Hippocampal formation (tissue), 2 donors: ENCODE measurements at regions not wholly inside any gene's neighbourhood (a gene's known extent, or its start where the extent isn't known, plus 50 kb on each side); places are given as distances from the start of the nearest gene placed in this dataset.

Experiments used
- DNase-seq, 2 donors: peaks; one replicate each; lab custom pipeline; 2025; lab: John Stamatoyannopoulos, UW

DNA sequence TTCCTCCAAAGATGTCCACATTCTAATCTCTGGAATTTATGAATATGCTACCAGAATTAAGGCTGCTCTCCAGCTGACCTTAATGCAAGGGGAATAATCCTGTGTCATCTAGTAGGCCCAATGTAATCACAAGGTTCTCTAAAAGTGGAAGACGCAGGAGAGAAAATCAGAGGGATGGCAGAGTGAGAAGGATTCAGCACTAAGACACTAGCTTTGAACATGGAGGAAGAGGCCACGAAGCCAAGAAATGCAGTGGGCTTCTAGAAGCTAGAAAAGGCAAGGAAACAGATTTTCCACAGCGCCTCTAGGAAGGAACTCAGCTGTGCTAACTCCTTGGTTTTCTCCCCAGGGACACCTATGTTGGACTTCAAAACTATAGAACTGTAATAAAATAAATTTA, 240.7 kb upstream of the TRAM1L1 start:
- no peak for DNase-seq

DNA sequence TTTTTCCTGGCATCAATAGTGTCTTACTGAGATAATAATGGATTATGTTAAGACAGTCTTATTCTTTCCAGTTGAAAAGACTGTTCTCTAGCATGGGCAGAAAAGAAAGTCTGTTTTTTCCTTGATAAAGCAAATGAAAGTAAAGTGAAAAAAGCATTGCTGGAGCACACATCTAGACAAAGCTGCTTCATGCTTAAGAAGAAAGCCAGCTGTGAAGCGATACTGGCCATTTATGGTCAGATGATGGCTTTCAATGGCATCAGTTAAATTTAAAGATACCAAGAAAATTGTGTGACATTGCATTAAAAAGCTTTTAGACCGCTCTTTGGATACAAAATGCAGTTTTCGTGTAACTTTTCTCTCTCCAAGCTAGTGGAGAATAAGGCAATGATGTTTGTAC, 242.1 kb upstream of the TRAM1L1 start:
- no peak for DNase-seq

DNA sequence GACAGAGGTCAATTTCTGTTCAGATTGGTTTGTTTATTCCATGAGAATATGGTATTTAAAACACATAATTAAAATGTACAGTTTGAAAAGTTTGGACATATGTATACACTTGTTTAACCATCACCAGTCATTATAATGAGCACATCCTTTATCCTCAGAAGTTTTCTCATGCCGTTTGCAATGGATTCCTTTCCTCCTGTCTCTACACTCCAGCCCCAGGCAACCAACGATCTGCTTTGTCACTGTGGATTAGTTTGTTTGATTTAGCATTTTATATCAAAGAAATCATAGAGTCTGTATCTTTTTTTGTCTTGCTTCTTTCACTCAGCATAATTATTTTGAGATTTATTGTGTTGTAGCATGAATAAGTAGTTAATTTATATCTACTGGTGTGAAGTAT, 243.0 kb upstream of the TRAM1L1 start:
- DNase-seq = no peak

DNA sequence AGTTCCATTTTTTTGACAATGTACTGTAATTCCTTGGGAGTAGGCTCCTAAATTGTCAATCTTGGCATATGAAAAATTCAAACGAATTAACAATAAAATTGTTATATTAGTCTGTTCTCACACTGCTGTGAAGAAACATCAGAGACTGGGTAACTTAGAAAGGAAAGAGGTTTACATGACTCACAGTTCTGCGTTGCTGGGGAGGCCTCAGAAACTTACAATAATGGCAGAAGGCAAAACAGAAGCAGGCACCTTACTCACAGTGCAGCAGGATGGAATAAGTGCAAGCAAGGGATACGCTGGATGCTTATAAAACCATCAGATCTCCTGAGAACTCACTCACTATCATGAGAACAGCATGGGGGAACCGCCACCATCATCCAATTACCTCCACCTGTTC, 246.4 kb upstream of the TRAM1L1 start:
- DNase-seq = no peak

DNA sequence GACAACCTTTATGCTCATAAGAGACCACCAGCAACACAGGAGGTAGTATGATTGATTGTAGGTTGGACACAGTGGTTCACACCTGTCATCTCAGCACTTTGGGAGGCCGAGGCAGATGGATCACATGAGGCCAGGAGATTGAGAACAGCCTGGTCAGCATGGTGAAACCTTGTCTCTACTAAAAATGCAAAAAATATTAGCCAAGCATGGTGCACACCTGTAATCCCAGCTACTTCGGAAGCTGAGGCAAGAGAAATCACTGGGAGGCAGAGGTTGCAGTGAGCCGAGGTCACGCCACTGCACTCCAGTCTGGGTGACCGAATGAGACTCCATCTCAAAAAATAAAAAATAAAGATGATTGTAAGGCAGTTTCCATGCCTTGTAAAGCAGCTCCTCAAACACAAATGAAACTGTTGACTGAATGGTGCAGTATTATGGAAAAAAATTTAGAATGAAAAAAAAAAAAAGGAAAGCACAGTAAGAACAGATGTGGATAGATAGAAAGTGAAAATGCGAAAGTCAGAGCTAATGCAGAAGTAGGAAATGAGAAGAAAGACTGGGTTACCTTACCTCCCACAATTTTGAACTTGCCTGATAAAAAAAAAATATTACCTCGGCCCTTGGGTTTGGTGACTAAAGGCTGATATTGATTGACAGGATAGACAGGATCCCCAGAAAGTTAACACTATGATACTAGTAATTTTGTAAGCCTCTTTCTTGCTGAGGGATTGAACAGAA, 249.2 kb upstream of the TRAM1L1 start:
- no peak for DNase-seq

DNA sequence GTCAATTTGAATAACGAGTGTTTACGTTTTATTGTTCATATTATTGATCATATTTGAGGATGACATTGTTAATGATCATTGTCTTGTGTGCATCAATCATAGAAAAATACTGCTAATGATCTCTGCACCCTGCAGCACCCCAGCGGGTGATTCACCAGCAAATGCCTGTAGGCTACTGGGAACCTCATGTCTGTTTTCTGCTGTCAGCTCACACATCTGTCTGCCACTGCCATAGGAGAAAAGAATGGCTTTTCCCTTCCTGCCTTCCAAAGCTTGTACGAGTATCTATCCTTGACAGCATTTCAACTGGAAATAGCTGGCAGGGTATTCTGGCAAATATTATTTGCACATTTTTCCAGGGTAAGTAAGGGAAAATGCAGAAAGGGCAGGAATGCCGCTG, 272.1 kb upstream of the TRAM1L1 start:
- DNase-seq = no peak

DNA sequence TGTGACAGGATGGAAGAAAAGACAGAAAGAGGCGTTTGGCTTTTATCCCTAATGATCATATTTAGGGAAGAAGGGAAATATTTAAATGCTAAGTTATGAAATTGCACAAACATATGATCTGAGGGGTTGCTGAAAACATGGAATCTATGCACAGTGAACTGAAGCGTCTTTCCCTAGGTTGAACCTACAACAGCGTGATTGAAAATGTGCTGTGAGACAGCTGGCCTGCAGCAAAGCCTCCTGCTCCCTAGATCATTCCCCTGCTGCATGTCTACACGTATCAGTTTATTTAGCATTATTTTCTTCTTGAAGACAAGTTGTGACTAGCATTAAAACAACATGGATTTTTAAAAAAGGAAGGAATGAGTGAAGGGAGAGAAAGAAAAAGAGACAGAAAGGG, 272.5 kb upstream of the TRAM1L1 start:
- DNase-seq = no peak

DNA sequence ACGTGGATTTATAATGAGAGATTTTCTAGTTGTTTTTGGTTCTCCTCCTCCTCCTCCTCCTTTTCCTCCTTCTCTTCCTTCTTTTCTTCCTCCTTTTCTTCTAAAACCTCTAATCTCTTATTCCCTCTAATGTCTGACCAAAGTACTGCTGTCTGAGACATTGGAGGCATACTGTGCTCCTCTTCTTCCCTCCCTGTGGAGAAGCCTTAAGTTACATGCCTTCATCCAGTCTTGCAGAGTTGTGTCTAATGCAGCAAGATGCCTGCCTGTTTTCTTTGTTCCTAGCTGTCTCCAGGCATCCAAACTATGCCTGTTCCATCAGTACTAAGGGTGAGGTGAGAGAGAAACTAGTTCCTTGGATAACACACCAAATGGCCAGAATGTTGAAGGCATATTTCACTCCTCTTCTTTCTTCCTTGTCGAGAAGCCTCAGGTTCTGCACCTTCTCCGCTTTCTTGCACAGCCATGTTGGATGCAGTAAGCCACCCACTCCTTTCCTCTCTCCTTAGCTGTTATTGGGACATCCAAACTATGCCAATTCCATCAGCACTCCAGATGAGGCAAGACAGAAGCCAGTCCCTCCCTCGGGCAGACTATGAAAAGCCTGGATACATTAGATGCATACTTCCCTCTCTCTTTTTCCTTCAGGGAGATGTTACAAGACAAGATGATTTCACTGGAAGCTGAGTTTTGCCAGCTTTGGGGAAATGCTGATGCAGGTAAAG, 285.7 kb upstream of the TRAM1L1 start:
- no peak for DNase-seq

DNA sequence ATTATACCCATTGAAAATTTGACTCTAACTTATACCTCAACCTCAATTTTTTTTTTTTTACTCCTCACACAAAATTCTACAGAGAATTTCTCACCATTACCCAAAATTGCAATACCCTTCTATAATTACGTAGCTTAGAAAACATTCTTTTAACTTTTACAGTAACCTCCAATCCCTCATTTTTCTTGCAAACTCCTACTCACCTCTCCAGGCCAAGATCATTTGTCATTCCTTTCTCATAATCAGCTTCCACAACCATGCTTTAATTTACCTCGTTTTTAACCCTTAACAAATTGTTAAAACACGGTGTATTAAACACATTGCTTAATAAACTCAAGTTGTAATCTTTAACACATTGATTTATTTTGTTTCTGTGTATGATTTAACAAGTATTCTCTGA, 289.7 kb upstream of the TRAM1L1 start:
- no peak for DNase-seq

DNA sequence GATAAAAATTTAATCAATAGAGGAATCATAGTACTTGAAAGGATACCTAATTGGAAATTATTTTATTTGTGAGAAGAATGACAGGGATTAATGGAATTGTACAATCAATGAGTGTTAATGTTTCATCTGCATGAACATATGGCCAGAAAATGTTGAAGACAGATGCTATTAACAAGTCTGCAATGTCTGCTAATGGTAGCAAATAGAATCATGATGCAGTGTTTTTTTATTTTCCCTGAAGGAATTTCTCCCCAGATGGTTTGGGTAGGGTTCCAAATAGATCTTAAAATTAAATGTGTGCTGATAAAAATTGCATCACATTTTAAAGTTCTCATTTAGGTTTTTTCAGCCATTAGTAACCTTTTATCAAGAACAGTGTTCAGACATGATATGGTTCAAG, 291.3 kb upstream of the TRAM1L1 start:
- no peak for DNase-seq

DNA sequence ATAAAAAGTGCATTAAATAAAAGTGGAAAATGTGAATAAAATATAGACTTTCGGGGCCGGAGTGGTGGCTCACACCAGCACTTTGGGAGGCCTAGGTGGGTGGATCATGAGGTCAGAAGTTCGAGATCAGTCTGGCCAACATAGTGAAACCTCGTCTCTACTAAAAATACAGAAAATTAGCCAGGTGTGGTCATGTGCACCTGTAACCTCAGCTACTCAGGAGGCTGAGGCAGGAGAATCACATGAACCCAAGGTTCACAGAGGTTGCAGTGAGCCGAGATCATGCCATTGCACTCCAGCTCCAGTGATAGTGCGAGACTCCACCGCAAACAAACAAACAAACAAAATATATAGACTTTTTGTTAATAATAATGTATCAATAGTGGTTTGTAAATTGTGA, 293.6 kb upstream of the TRAM1L1 start:
- no peak for DNase-seq

DNA sequence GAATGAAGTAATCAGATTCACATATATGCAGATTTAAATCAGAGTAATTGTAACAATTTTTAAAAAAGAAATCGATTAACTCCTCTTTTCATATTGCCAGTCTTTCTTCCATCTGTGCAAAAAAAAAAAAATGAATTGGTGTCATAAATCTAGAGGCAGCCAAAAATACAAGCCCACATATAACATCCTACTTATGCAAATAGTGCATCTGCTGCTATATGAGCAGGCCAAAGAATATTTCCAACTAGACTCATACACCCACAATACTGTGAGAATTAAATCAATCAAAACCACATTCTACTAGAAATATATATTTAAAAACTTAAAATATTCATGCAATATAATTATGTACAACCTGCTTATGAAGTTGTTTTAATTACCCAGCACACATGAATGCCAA, 298.1 kb upstream of the TRAM1L1 start:
- peak in 1 of 2 donors; percentile 21 for DNase-seq

DNA sequence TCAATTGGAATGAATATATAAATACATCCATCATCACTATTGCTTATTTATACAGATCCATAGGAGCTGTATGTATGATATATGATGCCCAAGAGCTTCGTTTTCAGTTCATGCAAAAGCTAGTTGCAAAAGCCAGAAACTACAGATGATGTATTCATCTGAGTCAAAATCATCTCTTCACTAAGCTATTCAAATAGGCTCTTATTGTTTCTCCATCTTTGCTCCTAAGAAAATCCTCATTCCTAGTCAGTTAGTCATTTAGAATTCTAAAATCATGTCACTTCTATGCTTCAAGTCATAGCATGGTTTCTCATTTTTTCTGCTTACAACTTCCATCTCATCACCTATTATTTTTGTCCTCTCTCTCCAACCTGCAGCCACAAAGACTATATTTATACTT, 300.1 kb upstream of the TRAM1L1 start:
- no peak for DNase-seq

DNA sequence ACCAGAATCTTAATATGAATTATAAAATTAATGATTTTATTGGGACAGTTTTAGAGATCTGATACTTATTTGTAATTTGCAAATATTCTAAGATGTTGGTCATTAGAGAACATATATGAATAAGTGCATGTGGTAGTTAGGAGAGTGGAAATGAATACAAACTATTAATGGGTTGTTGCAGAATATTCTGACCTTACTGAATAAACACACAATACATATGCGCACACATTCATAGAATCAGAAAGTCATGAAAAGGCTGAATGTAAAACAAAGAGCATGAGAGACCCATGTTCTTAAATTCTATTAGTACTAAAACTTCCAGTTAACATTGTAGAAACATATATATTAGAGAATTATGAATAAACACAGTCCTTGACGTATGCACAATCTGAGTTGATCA, 301.7 kb upstream of the TRAM1L1 start:
- no peak for DNase-seq

DNA sequence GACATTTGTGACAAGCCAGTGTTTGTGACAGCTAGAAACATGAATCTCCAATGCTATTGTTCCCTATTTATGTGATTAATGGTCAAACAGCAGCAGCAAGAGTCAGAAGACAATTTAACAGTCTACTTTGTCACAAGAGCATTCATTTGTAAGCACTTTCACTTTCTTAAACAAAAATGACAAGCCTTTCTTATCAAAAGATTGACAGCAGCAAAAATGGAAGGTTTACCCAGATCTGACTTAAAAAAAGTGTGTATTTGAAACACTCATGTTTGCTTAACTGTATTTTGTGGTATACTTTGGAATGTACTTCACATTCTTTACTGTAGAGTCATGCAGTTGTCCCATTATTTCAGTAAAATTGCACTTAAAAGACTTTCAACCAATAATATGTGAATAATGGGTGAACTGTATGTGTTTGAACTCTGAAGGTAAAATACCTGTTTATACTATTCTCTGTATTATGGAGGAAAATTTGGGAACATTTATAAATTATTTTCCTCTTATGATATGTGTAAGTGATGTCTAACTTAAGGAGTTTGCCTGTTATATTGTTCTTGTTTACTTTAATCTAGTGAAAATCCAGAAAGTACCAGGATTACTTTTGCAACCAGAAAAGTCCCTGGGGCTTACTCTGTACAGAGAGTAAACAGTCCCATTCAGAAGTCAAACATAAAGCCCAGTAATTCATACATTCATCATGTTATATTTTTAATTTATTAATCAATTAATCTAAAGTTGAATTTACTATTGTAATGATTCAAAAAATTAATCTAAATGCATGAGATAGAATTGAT, 314.9 kb upstream of the TRAM1L1 start:
- DNase-seq = no peak

DNA sequence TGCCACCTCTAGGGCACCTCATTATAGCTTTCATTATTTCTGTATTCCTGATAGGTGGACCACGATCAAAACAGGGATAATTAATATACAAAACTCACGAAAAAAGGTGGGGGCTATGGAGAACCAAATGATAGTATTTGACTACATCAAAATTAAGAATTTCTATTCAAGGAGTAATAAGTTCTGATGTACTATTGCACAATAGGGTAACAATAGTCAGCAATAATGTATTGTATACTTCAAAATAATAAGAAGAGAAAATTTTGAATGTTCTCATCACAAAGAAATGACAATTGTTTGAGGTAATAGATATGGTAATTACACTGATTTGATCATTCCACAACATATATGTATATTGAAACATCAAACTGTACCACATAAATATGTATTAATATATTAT, 327.3 kb upstream of the TRAM1L1 start:
- no peak for DNase-seq

DNA sequence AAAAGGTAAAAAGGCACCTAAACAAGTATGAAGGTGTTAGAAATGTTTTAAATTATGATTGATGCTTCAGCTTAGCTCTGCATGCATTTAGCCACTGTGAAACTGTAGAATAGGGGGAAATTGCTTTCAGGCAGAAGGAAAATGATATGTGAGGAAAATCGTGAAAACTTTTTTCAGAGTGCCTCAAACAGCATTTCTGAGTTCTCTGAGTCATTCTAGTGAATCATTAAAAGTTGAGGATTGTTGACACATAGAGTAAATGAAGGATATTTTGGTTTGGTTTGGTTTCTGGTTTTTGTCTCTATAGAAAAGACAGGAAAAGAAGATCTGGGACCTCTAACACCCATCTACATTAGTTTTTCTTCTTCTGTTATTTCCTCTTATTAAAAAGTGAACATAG, 332.5 kb upstream of the TRAM1L1 start:
- no peak for DNase-seq

DNA sequence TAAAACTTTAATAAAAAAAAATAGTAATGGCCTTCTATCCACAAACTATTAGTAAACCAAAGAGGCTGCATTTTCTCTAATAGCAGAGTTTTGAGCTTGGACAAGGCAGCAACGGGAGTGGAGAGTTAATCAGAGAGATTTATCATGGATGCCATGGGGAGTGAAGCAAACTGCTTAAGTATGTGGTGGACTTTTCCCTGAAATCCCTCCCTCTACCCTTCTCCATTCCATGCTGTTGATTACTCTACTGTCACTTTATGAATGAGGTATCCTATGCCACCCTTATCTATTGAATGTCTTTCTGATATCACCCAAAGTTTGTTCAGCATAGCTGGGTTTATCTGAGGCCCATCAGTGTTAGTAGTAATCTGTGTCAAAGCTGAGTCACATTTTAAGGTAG, 335.6 kb upstream of the TRAM1L1 start:
- no peak for DNase-seq

DNA sequence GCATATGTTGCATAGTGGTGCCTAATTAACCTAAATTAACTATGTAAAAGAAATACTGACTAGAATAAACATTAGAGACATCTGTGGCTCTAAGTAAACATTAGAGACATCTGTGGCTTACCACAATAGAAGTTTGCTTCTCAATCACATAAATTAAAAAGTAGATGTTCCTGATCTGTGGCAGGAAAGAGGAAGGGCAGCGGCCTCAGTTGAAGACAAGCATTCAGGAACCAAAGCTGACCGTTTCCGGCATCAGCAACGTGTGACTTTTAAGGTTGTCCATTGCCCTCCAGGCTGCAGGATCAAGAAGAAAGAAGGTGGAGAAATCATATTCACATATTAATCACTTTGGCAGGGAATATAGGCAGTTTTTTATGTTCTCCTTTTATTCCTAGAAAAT, 336.3 kb upstream of the TRAM1L1 start:
- no peak for DNase-seq

DNA sequence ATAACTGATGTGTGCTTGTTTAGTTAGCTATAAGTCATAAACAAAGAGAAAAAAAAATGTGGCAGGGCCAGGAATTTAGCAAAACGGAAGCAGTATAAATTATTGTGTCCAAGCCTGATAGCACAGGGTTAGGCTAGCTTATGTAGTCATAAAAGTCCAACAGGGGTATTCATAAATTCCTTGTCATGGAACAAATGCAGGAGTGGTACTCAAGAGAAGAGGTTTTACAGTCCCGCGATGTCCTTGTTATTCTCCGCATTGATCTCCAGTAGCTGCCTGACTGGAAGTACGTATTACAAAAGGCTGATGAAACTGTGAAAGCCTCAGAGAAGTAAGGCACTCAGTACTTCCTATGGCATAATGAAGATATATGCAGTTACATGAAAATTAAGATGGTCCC, 336.9 kb upstream of the TRAM1L1 start:
- no peak for DNase-seq

DNA sequence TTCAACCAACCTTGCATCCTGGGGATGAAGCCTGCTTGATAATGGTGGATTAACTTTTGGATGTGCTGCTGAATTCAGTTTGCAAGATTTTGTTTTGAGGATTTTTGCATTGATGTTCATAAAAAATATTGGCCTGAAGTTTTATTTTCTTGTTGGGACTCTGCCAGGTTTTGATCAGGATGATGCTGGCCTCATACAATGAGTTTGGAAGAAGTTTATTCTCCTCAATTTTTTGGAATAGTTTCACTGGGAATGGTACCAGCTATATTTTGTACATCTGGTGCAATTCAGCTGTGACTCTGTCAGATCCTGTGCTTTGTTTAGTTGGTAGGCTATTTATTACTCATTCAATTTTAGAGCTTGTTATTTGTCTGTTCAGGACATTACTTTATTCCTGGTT, 340.3 kb upstream of the TRAM1L1 start:
- DNase-seq = no peak

DNA sequence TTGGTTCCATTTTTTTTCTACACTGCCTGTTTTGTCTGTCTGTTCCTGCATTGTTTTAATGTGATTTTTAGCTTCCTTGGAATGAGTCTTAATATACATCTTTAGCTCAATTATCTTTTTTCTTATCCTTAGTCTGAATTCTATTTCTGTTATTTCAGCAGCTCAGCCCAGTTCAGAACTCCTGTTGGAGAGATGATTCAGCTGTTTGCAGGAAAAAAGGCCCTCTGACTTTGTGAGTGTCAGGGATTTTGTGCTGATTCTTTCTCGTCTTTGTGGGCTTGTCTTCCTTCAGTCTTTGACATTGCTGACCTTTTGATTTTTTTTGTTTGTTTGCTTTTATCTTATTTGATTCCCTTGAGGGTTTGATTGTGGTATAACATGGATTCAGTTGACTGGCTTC, 343.2 kb upstream of the TRAM1L1 start:
- DNase-seq = no peak

DNA sequence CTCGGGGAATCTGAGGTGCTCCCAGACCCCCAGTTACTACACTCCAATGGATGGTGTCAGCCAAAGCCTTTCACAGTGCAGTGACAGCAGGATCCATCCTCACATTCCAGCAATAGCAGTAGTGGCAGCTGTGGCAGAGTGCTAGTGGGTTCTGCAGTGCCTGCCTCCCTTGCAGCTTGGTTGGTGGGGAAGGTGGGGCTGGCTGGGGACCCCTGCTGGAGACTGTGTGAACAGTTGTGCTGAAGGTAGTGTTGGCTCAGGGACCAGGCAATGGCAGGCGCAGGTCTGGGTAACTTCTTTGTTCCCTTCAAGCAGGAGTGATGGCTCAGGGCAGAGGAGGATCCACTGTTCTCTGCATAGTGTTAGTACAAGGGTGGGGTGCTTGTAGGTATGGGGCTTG, 343.7 kb upstream of the TRAM1L1 start:
- DNase-seq = no peak
